Stimulated activated CD8-positive, alpha-beta memory T cell treated with anti-CD3 and anti-CD28 coated beads, Interleukin-7, amount 100 ng/mL, for 24 hours (primary cell): ENCODE measurements at regions not wholly inside any gene's neighbourhood (a gene's known extent, or its start where the extent isn't known, plus 50 kb on each side); places are given as distances from the start of the nearest gene placed in this dataset.
"Not testable (repeated sequence)": the region's sequence is repeated elsewhere in the genome, so short reads cannot be mapped to it uniquely, and the experiment has no call there.

Experiments
- DNase-seq: peaks from one replicate; pipeline ENCODE4 v3.0.0-alpha.2; 2020; ENCODE audit warnings: low read depth

DNA sequence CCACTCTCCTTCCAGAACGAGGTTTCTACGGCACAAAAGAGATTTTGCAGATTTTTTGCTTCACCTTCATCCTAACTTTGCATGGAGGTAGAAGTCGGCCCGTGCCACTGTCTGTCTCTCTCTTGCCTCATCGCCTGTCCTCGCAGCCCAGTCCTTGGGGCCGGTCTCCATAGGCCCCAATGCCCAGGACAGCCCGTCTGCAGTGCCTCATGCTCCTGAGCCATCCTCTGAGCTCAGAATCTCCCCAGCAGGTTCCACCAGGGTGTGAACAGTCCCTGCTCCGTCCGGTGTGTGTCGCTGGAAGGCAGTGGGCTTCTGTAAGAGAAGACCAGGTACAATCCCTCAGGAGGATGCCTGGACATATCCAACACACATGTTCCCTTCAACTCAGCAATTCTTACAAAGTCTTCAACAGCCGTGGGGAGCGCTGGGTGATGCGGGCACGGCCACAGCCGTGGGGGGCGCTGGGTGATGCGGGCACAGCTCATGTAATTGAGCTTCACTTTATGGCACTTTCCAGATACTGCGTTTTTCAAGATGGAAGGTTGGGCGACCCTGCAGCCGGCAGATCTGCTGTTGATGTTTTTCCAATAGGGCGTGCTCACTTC lies 231.9 kb downstream of the DLL1 start:
- no peak for DNase-seq

DNA sequence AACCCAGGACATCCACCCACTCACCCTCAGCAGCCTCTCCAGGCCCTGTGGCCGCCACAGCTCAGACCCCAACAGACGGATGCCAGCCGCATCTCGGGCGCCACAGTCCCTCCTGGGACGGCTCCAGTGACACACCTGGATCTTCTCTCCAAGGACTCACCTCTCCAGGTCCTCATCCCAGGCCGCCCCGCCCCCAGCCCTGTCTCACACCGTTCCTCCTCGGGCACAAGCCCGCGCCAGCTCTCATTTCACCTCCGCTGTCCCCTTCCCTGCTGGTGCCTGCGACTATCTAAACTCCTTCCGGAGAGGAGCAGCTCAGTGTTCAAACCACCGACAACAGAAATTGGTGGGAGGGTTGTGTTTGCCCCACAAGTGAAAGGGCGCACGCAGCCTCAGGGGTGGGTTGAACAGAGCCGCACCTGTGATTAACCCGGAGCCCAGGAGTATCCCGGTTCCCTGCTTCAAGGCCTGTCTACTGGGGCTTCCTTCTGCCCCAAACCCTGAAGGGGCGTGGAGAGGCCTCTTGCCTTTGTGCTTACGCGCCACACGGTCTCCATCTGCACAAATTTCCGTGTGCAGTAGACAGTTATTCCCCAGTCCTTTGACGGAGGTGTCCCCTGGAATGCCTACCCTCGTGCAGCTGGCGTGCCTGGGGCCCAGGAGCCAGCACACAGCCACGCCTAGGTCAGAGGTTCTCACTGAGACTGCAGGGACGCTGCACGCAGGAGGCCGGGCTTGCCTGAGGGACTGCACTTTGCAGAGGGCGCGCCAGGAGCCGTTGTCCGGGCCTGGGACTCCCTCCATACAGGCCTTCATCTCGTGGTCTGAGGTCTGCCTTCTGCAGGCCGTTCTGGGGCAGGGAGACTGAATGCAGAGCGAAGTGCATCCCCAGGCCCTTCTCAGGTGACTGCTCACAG lies 232.7 kb downstream of the DLL1 start:
- no peak for DNase-seq

GRCh38 chr6:170057034-170057734 lies 233.7 kb downstream of the DLL1 start:
- no peak for DNase-seq

DNA sequence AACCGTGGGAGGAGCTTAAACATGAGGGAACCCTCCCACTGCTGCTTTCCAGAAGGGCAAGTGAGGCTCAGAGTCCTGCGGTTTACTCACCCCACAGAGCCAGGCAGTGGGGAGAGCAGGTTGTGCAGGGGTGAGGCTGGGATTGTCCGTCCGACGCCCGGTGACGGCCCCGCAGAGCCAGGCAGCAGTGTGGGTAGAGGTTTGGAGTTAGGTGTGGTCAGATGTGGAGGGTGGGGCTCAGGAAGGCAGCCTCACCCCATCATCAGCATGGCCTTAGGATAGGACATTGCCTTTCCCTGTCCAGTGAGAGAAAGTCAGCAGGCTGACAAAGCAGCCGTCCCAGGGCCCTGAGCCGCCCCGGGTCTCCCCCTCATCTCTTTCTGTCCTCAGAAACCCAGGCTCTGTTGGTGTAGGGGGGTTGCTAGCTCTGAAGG lies 234.6 kb downstream of the DLL1 start:
- no peak for DNase-seq

DNA sequence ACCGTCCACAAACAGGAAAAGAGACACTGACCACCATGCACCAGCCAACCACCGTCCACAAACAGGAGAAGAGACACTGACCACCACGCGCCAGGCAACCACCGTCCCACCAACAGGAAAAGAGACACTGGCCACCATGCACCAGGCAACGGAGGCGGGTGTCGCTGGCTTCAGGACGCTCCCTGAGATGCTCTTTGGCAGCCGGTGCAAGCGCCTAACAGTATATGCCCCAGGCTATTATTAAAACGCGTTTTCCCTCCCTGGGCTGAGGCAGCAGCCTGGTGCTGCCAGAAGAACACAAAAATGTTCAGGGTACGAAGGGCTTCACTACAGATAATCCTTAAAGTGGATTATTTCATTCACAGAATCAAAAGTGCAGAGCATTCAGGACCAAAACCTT lies 235.1 kb downstream of the DLL1 start:
- not testable (repeated sequence) for DNase-seq

DNA sequence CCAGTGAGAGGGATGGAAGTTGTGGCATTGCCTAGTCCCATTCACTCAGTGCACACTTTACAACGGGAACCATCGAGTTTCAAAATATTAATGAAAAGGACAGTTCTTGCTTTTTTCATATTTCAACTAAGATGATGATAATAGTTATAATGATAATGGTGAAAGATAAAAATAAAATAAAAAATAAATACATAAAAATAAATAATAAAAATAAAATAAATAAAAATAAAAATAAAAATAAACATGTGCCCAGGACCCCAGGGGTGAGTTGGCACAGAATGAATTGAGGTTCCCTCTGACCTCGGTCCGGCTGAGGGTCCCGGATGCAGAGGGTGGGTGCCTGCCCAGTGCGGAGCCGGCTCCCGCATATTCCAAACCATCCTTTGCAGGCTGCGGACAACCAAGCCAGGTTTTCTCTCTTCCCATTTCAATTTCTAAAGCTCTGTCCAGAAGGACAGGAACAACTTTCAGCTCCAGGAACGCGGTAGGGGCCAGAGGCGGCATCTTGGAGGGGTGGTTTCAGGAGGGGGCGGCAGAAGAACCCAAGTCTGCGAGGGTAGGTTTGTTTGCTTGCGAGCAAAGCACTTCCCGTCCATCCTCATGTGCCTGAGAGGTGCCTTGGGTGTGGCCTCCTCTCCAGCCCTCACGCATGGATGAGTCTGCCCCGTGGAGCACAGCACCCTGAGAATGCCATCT lies 236.8 kb downstream of the DLL1 start:
- no peak for DNase-seq

DNA sequence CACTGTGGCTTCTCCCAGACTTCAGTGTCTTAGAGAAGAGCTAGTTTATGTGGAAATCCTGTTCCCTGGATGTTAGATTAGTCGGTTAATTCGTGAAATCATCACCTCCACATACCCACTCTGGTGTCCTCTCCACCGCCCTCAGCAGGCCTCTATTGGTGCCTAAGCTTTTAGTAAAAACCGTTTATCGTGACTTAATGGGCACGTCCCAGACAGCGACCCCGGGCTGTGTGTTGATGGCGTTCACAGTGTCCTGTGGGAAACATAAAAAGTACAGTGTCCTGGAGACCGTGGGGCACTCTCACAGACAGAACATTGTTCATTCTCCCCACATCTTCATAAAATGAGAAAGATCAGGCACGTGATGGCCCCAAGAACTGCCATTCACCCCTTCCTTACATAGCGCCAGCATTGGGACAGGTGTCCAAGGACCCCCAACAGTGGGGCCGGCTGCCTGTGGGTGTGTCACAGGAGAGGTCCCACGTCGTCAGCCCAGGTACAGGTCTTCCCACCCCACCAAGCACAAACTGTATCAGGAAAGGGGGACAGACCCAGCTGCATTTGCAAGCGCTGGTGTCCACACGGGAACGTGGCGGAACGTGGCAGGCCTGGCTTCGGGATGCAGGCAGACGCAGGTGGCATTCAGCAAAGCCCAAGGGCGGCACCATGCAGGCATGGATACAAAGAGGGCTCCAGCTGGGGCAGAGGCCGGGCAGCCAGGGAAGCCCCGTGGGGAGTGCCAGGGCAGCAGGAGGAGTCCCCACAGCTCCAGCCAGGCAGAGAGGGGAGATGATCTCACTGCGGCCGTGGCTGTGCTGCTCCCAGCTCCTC lies 237.7 kb downstream of the DLL1 start:
- DNase-seq: no peak

- DNase-seq: no peak
Measured at GRCh38 chr6:170051229-170052172, 239.4 kb downstream of the DLL1 start.

DNA sequence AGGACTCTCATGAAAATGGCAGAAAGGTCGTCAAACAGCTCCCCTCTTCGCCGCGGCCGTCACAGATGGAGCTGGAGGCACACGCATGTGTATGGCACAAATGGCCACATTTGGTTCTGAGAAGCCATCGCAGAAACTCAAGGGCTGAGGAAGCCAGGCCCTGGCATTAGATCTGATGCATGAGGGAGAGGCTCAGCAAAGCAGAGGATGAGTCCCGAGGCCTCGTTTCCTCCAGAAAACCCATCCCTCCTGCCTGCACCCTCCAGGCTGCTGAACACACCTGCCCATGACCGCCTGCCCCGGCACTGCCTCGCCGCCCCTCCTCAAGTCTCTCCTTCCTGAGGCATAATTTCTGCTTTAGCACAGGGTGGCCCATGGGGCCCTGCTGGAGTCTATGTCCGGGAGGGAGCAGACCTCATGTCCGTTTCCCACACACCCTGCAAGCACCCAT lies 240.3 kb downstream of the DLL1 start:
- no peak for DNase-seq

GRCh38 chr6:170049641-170050561 lies 241.0 kb downstream of the DLL1 start:
- DNase-seq: no peak

GRCh38 chr6:170048615-170049256 lies 242.1 kb downstream of the DLL1 start:
- DNase-seq: no peak

GRCh38 chr6:170047823-170048222 lies 243.1 kb downstream of the DLL1 start:
- DNase-seq: no peak

DNA sequence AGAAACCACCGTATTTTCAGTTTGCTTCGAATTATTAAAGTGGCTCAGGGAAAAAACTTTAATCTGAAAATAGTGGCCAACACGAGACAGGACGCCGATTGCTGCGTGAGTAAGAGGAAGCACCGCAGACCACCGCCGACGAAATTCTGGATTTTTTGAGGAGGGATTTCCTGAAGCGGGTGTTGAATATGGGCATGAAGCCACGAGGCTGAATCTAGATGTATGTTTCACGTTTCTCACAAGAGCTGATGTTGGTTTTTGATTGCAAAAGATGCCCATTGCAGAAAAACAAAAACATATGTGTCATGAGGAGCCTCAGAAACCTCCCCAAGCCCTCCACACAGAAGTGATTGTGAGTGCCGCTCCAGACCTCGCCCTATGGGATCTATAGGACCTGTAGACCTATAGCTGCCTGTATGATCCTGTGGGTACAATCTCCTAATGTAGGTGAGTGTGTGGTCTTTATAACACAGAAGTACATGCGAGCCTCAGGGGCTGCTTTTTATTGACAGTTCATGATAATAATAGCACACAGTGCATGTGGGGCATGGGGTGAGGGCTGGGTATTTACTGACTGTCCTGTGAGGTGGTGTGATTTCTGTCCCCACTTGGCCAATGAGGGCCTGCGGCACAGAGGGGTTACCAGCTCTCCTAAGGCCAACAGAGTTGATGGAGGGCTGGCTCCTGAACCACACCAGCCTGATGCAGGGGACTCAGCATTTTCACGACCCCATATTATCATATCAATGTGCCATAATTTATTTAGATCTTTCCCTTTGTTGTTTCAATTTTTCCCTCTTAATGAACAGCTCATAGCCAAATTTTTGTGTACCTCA lies 243.9 kb downstream of the DLL1 start:
- no peak for DNase-seq

- DNase-seq: no peak
Measured at GRCh38 chr6:170045981-170046667, 244.8 kb downstream of the DLL1 start.

DNA sequence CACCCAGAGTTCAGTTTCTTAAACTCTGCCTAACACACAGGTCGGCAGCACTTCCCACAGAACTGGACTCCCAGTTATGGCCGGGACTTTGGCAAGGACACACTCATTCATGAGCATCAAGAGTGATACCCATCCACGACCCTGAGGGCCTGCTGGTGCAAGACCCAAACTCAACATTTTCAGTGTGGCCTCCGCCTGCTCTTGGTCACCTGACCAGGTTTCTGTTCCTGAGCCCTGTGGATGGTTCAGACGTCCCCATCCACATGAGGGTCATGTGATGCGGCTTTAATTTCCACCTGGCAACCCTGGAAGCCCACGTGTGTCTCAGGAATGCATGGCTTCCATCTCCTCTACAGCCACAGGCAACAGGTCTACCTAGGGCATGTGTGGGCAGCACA lies 245.3 kb downstream of the DLL1 start:
- no peak for DNase-seq

DNA sequence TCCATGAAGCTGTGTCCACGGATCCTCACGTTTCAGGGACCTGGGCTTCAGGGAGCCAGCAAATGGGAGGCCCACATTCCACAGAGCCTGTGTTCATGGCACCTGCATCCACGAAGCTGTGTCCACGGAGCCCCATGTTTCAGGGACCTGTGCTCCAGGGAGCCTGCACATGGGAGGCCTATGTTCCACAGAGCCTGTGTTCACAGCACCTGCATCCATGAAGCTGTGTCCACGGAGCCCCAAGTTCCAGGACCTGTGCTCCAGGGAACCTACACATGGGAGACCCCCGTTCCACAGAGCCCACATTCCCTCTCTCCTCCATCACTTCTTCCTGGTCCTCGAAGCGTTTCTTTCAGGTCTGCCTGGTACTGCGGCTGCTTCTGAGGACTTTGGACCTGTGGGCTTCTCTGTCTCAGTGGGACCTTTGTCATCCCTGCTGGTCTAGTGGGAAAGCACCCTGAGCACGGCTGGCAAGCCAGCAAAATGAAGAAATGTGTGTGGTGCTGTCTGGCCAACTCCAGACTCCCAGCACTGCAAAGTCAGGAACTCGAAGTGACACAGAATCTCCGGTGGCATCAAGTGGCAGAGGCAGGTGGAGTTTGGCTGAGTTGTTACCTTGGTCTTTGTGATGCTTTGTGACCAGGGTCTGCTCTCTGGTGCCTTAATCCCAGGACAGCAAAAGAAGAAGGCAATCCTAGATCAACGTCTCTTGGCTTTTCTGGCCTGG lies 245.9 kb downstream of the DLL1 start:
- DNase-seq: no peak
